NT2/D1 (cell line): ENCODE measurements at regions not wholly inside any gene's neighbourhood (a gene's known extent, or its start where the extent isn't known, plus 50 kb on each side); places are given as distances from the start of the nearest gene placed in this dataset.

ENCODE experiments used
- SUZ12 ChIP-seq: IDR thresholded peaks from 2 replicates; pipeline ENCODE4 v1.6.1; 2011; ENCODE audit not compliant: insufficient read length, insufficient read depth; ENCODE audit errors: extremely low read depth
- YY1 ChIP-seq: IDR thresholded peaks from 2 replicates; pipeline ENCODE4 v1.6.1; 2011; ENCODE audit not compliant: insufficient read length, insufficient read depth

DNA sequence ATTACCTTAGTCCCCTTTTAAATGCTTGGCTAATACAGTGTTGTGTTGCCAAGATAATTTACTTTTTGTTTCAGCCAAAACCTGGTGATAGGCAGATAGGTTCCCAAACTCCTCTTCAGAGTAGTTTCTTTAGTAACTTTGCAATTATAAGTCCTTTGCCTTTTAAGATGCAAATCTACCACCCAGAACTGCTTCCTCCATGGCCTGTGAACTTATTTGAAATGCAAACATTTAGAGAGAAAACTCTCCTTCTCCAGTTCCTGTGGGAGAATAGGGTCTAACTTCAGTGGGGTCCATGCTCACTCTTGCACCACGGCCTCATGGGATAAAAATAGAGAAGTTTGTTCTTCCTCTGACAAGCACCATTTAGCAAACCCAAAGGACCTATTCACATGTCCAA, 1955.4 kb upstream of the CDH6 start:
- TF ChIP-seq YY1, result no peak
- no peak for TF ChIP-seq SUZ12
